IMR-90 (cell line): ENCODE measurements at regions not wholly inside any gene's neighbourhood (a gene's known extent, or its start where the extent isn't known, plus 50 kb on each side); places are given as distances from the start of the nearest gene placed in this dataset.
A peak's percentile ranks its signal among the peaks of the same experiment; 100 is the strongest.

ENCODE experiments used
- BHLHE40 ChIP-seq: fragments of 150-350 bp; IDR thresholded peaks from 2 replicates; pipeline ENCODE4 v1.6.1; 2016; ENCODE audit warnings: mild to moderate bottlenecking, low read depth, low read length
- CEBPB ChIP-seq: IDR thresholded peaks from 2 replicates; pipeline ENCODE4 v1.6.1; 2012; ENCODE audit warnings: low read depth, low read length, improper control_type of control experiment
- CHD1 ChIP-seq: IDR thresholded peaks from 2 replicates; pipeline ENCODE4 v1.6.1; 2012; ENCODE audit warnings: low read depth, low read length, improper control_type of control experiment
- MAFK ChIP-seq: IDR thresholded peaks from 2 replicates; pipeline ENCODE4 v1.6.1; 2012; ENCODE audit warnings: low read depth, low read length, improper control_type of control experiment
- MAZ ChIP-seq: IDR thresholded peaks from 2 replicates; pipeline ENCODE4 v1.6.1; 2012; ENCODE audit warnings: low read depth, mild to moderate bottlenecking, low read length, improper control_type of control experiment, moderate library complexity, borderline replicate concordance
- POLR2A ChIP-seq: IDR thresholded peaks from 2 replicates; pipeline ENCODE4 v1.6.1; 2012; ENCODE audit warnings: mild to moderate bottlenecking, low read depth, low read length
- RFX5 ChIP-seq: IDR thresholded peaks from 2 replicates; pipeline ENCODE4 v1.8.0; 2012; ENCODE audit warnings: low read depth, mild to moderate bottlenecking, low read length, moderate library complexity
- SMC3 ChIP-seq: fragments of 150-350 bp; IDR thresholded peaks from 2 replicates; pipeline ENCODE4 v1.6.1; 2016; ENCODE audit warnings: low read depth, mild to moderate bottlenecking, antibody characterized with exemption, low read length, moderate library complexity
- TF ChIP-seq, protein P1 (sequence below): conservative IDR thresholded peaks from 2 replicates; pipeline ENCODE4 v1.5.1; 2012; ENCODE audit warnings: mild to moderate bottlenecking, low read depth, low read length, improper control_type of control experiment

DNA sequence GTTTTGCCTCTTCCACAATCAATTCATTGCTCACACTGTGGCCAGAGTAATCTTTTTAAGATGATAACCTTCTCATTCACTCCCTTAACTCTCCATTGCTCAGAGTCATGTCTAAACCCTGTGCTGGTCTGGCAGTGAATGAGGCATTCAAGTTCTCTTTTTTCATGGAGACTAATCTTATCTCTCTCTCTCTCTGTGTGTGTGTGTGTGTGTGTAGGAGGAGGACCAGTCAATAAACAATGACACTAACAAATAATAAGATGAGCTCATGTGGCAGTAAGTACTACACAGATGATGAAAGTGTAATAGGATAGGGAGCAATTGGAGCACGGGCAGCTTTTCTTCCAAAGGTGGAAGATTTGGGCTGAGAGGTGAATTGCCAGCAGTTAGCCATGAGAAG, 122.0 kb upstream of the B3GALT2 start:
- TF ChIP-seq SMC3 = no peak
- TF ChIP-seq MAZ = no peak
- TF ChIP-seq, protein P1, sequence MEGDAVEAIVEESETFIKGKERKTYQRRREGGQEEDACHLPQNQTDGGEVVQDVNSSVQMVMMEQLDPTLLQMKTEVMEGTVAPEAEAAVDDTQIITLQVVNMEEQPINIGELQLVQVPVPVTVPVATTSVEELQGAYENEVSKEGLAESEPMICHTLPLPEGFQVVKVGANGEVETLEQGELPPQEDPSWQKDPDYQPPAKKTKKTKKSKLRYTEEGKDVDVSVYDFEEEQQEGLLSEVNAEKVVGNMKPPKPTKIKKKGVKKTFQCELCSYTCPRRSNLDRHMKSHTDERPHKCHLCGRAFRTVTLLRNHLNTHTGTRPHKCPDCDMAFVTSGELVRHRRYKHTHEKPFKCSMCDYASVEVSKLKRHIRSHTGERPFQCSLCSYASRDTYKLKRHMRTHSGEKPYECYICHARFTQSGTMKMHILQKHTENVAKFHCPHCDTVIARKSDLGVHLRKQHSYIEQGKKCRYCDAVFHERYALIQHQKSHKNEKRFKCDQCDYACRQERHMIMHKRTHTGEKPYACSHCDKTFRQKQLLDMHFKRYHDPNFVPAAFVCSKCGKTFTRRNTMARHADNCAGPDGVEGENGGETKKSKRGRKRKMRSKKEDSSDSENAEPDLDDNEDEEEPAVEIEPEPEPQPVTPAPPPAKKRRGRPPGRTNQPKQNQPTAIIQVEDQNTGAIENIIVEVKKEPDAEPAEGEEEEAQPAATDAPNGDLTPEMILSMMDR = no peak
- TF ChIP-seq POLR2A = no peak
- no peak for TF ChIP-seq RFX5
- no peak for TF ChIP-seq CHD1
- 0 out of 2 replicates have a peak, but pooled peaks have one; percentile 20 for TF ChIP-seq CEBPB
- TF ChIP-seq MAFK = no peak
- no peak for TF ChIP-seq BHLHE40
